H1 (cell line): ENCODE measurements at regions not wholly inside any gene's neighbourhood (a gene's known extent, or its start where the extent isn't known, plus 50 kb on each side); places are given as distances from the start of the nearest gene placed in this dataset.

ENCODE experiments used
- CTCF ChIA-PET: fragments of 300-600 bp; sonication (Branson Sonifier 250); formaldehyde crosslinking; loops from one replicate; lab custom pipeline; 2021; ENCODE audit not compliant: partially characterized antibody; lab: Charles Lee
- POLR2A ChIA-PET: fragments of 300-600 bp; sonication (Branson Sonifier 250); formaldehyde crosslinking; loops from one replicate; lab custom pipeline; 2021; ENCODE audit warnings: inconsistent platforms; ENCODE audit not compliant: partially characterized antibody; lab: Charles Lee
- DNase-seq, 2 experiments: peaks; one replicate each; pipeline versions ENCODE4 v3.0.0 to v3.0.0-alpha.2; 2010 to 2022; ENCODE audit warnings: low spot score in 2 of 2, low read depth in 1 of 2, mixed read lengths in 1 of 2
- FAIRE-seq: peaks from 2 replicates; lab custom pipeline; 2011; peaks lifted over from hg19 to GRCh38; lab: Jason Lieb, UNC
- H2AFZ ChIP-seq: 2 replicates; pipeline ENCODE4 v1.8.1; 2012; ENCODE audit warnings: low read length, inconsistent platforms
- H2AK5ac ChIP-seq: 2 replicates; pipeline ENCODE4 v1.6.1; 2013; ENCODE audit warnings: low read depth, low read length
- H2BK120ac ChIP-seq: replicated peaks from 2 replicates; pipeline ENCODE3; 2013; ENCODE audit warnings: low read depth, low read length, inconsistent platforms
- H2BK12ac ChIP-seq: 2 replicates; pipeline ENCODE4 v1.6.1; 2013; ENCODE audit warnings: low read depth, low read length
- H2BK15ac ChIP-seq: 2 replicates; pipeline ENCODE4 v1.6.1; 2013; ENCODE audit warnings: low read length
- H2BK20ac ChIP-seq: 2 replicates; pipeline ENCODE4 v1.6.1; 2013; ENCODE audit warnings: low read length
- H2BK5ac ChIP-seq: 2 replicates; pipeline ENCODE4 v1.6.1; 2013; ENCODE audit warnings: low read depth, low read length
- H3K14ac ChIP-seq: 2 replicates; pipeline ENCODE4 v1.6.1; 2013; ENCODE audit warnings: inconsistent platforms; ENCODE audit not compliant: insufficient read length
- H3K18ac ChIP-seq: 2 replicates; pipeline ENCODE4 v1.6.1; 2013; ENCODE audit warnings: low read length; ENCODE audit errors: extremely low read depth
- H3K23ac ChIP-seq: 2 replicates; pipeline ENCODE4 v1.6.1; 2013; ENCODE audit warnings: inconsistent platforms; ENCODE audit not compliant: insufficient read length
- H3K23me2 ChIP-seq: 2 replicates; pipeline ENCODE4 v1.6.1; 2013; ENCODE audit warnings: low read depth, low read length
- H3K27ac ChIP-seq: 2 replicates; pipeline ENCODE4 v1.6.1; 2011; ENCODE audit warnings: low read depth, low read length, inconsistent platforms
- H3K27me3 ChIP-seq, 4 experiments: replicated peaks in 1 of 4; 1 replicate in 1 of 4; 2 replicates in 3 of 4; pipeline versions ENCODE4 v1.6.1 to v1.8.1; 2011 to 2013; ENCODE audit warnings: low read length in 3 of 4, mild to moderate bottlenecking in 3 of 4, inconsistent platforms in 2 of 4, mixed read lengths in 2 of 4, moderate library complexity in 1 of 4; ENCODE audit not compliant: control insufficient read depth in 3 of 4, insufficient read depth in 3 of 4; ENCODE audit errors: extremely low read depth in 1 of 4
- H3K36me3 ChIP-seq, 4 experiments: 2 replicates each; pipeline versions ENCODE4 v1.6.1 to v1.8.1; 2011 to 2013; ENCODE audit warnings: mild to moderate bottlenecking in 4 of 4, low read length in 3 of 4, moderate library complexity in 2 of 4, control low read depth in 1 of 4, inconsistent platforms in 1 of 4; ENCODE audit not compliant: insufficient read depth in 4 of 4, control insufficient read depth in 2 of 4
- H3K4ac ChIP-seq: replicated peaks from 2 replicates; pipeline ENCODE3; 2013; ENCODE audit warnings: low read length, low read depth, mixed read lengths, inconsistent platforms; ENCODE audit not compliant: insufficient read length
- H3K4me1 ChIP-seq, 4 experiments: replicated peaks in 1 of 4; 1 replicate in 1 of 4; 2 replicates in 3 of 4; pipeline versions ENCODE4 v1.6.1 to v1.8.1; 2011 to 2013; ENCODE audit warnings: low read length in 3 of 4, inconsistent platforms in 2 of 4, mixed read lengths in 1 of 4; ENCODE audit not compliant: insufficient read depth in 4 of 4, control insufficient read depth in 3 of 4
- H3K4me2 ChIP-seq, 2 experiments: 2 replicates each; pipeline versions ENCODE4 v1.6.1 to v1.8.1; 2011 to 2013; ENCODE audit warnings: low read depth in 2 of 2, low read length in 2 of 2, control low read depth in 1 of 2, inconsistent platforms in 1 of 2, mild to moderate bottlenecking in 1 of 2; ENCODE audit not compliant: insufficient read depth in 1 of 2
- H3K4me3 ChIP-seq, 4 experiments: fragments of 200-600, 300-600 bp in 1 of 4; sonication (generic), shearing (Covaris generic), sonication (Bioruptor Twin) in 1 of 4; 2 replicates each; pipeline versions ENCODE4 v1.5.1 to v1.8.1; 2011 to 2016; ENCODE audit warnings: low read length in 4 of 4, low read depth in 3 of 4, control low read depth in 2 of 4, inconsistent platforms in 2 of 4, mild to moderate bottlenecking in 2 of 4, mixed read lengths in 1 of 4, moderate library complexity in 1 of 4; ENCODE audit not compliant: insufficient read depth in 2 of 4; ENCODE audit errors: extremely low read depth in 1 of 4
- H3K56ac ChIP-seq: replicated peaks from 2 replicates; pipeline ENCODE3; 2013; ENCODE audit warnings: low read depth, mild to moderate bottlenecking, mixed read lengths, low read length, inconsistent platforms; ENCODE audit not compliant: insufficient read length
- H3K79me1 ChIP-seq: 2 replicates; pipeline ENCODE4 v1.6.1; 2013; ENCODE audit warnings: low read depth, low read length, control low read depth
- H3K79me2 ChIP-seq, 2 experiments: 2 replicates each; pipeline versions ENCODE4 v1.6.1 to v1.8.1; 2012 to 2013; ENCODE audit warnings: low read length in 2 of 2, mild to moderate bottlenecking in 2 of 2, inconsistent platforms in 1 of 2; ENCODE audit not compliant: insufficient read depth in 2 of 2, control insufficient read depth in 1 of 2
- H3K9ac ChIP-seq, 4 experiments: replicated peaks in 1 of 4; 1 replicate in 1 of 4; 2 replicates in 3 of 4; pipeline versions ENCODE4 v1.6.1 to v1.8.1; 2011 to 2013; ENCODE audit warnings: low read depth in 3 of 4, low read length in 3 of 4, control low read depth in 2 of 4, mild to moderate bottlenecking in 2 of 4, moderate library complexity in 2 of 4, inconsistent platforms in 1 of 4; ENCODE audit errors: extremely low read depth in 1 of 4
- H3K9me3 ChIP-seq, 2 experiments: 2 replicates each; pipeline versions ENCODE4 v1.6.1 to v1.8.1; 2012 to 2013; ENCODE audit warnings: mild to moderate bottlenecking in 2 of 2, moderate library complexity in 2 of 2, control low read depth in 1 of 2, inconsistent platforms in 1 of 2, low read depth in 1 of 2, low read length in 1 of 2, mixed read lengths in 1 of 2; ENCODE audit not compliant: insufficient read depth in 2 of 2
- H4K20me1 ChIP-seq, 2 experiments: replicated peaks in 1 of 2; 2 replicates each; pipeline versions ENCODE3 to v1.8.1; 2011 to 2013; ENCODE audit warnings: inconsistent platforms in 2 of 2, low read length in 2 of 2, mild to moderate bottlenecking in 1 of 2; ENCODE audit not compliant: insufficient read depth in 2 of 2, control insufficient read depth in 1 of 2
- H4K5ac ChIP-seq: 2 replicates; pipeline ENCODE4 v1.6.1; 2013; ENCODE audit warnings: low read length, low read depth, mixed read lengths, inconsistent platforms; ENCODE audit not compliant: insufficient read length
- H4K8ac ChIP-seq: 2 replicates; pipeline ENCODE4 v1.8.0; 2013; ENCODE audit warnings: mild to moderate bottlenecking, moderate library complexity, low read length, inconsistent platforms; ENCODE audit not compliant: insufficient read depth; ENCODE audit errors: extremely low read depth
- H4K91ac ChIP-seq: replicated peaks from 2 replicates; pipeline ENCODE3; 2013; ENCODE audit warnings: low read length, mixed read lengths, inconsistent platforms; ENCODE audit not compliant: insufficient read length
- BRCA1 ChIP-seq: IDR thresholded peaks from 2 replicates; pipeline ENCODE4 v1.6.1; 2012; ENCODE audit warnings: low read depth, low read length, improper control_type of control experiment
- CBX5 ChIP-seq: fragments of 300-800, 300-1000 bp; sonication (generic); IDR thresholded peaks from 2 replicates; pipeline ENCODE4 v1.7.1; 2016; ENCODE audit warnings: antibody characterized with exemption, low read length, low read depth
- CBX8 ChIP-seq: fragments of 300-800, 300-1000 bp; sonication (generic); IDR thresholded peaks from 2 replicates; pipeline ENCODE4 v1.7.1; 2016; ENCODE audit warnings: low read depth, low read length, borderline replicate concordance
- CTBP2 ChIP-seq: IDR thresholded peaks from 2 replicates; pipeline ENCODE4 v1.7.0; 2011; ENCODE audit warnings: borderline replicate concordance, mild to moderate bottlenecking, moderate library complexity, mixed read lengths, low read length; ENCODE audit not compliant: insufficient read depth, insufficient read length
- FOSL1 ChIP-seq: IDR thresholded peaks from 2 replicates; pipeline ENCODE4 v1.6.1; 2011; ENCODE audit warnings: mild to moderate bottlenecking, low read depth, low read length, moderate library complexity; ENCODE audit not compliant: insufficient read depth
- RBBP5 ChIP-seq: IDR thresholded peaks from 2 replicates; pipeline ENCODE4 v1.7.1; 2012; ENCODE audit warnings: low read depth, mild to moderate bottlenecking, inconsistent platforms, low read length, moderate library complexity, borderline replicate concordance
- RFX5 ChIP-seq: IDR thresholded peaks from 2 replicates; pipeline ENCODE4 v1.6.1; 2011; ENCODE audit warnings: low read depth, low read length, improper control_type of control experiment, borderline replicate concordance
- SAP30 ChIP-seq: fragments of 300-600 bp; sonication (generic); IDR thresholded peaks from 2 replicates; pipeline ENCODE4 v1.7.1; 2012; ENCODE audit warnings: low read length, moderate library complexity, mild to moderate bottlenecking, inconsistent platforms; ENCODE audit not compliant: insufficient read depth, insufficient replicate concordance
- SUZ12 ChIP-seq: fragments of 200-600 bp; sonication (generic); IDR thresholded peaks from 2 replicates; pipeline ENCODE4 v1.6.1; 2012; ENCODE audit warnings: mild to moderate bottlenecking, inconsistent platforms, low read length, moderate library complexity, mixed read lengths
- TAF1 ChIP-seq: IDR thresholded peaks from 2 replicates; pipeline ENCODE4 v1.6.1; 2011; ENCODE audit warnings: mild to moderate bottlenecking, low read depth, low read length
- TAF7 ChIP-seq: optimal IDR thresholded peaks from 2 replicates; pipeline ENCODE3; 2011; ENCODE audit warnings: low read depth, mild to moderate bottlenecking, inconsistent platforms, low read length, moderate library complexity, borderline replicate concordance
- ZNF274 ChIP-seq: IDR thresholded peaks from 2 replicates; pipeline ENCODE4 v1.7.0; 2012; ENCODE audit warnings: low read length, borderline replicate concordance; ENCODE audit errors: extremely low read depth
- WGBS, 2 experiments: shearing (Covaris generic) in 1 of 2; methylation state at CpG; one replicate each; pipeline versions ENCODE4 v1.1.6 to v1.1.7; 2013 to 2015; ENCODE audit warnings: low lambda C conversion rate in 2 of 2, mixed read lengths in 2 of 2, inconsistent platforms in 1 of 2, low coverage in 1 of 2, missing lambda C conversion rate in 1 of 2; ENCODE audit not compliant: insufficient replicate concordance in 2 of 2, insufficient coverage in 1 of 2, insufficient read length in 1 of 2; ENCODE audit errors: extremely low coverage in 1 of 2, missing lambda C conversion rate in 1 of 2; 5-methylcytosine and 5-hydroxymethylcytosine counted together
- TF ChIP-seq, protein P1 (sequence below): IDR thresholded peaks from 2 replicates; pipeline ENCODE4 v1.6.1; 2012; ENCODE audit warnings: inconsistent platforms

DNA sequence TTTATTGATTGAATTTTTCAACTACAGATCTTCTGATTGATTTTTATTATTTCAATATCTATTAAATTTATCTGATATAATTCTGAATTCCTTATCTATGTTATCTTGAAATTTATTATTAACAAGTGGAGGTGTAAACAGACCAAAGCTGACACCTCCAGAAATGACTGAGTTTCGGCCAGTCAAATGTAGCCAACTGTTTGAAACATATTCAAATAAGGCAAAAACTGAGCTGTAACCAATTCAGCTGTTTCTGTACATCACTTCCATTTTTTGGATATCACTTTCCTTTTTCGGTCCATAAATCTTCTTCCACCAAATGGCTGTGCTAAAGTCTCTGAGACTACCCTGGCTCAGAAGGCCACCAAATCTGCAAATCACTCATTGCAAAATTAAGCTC is 2127.3 kb upstream of the AGA start:
- Histone ChIP-seq H3K9ac (no peak overlapping the region), H3K79me2 (no peaks in the 10 kb centered on the region), H4K20me1 (no peaks in the 10 kb centered on the region), H3K18ac (no peak overlapping the region), H3K4me2 (no peak overlapping the region), H3K4ac (no peak overlapping the region), H2AFZ (no peak overlapping the region), H4K8ac (no peak overlapping the region), H2AK5ac (no peak overlapping the region), H3K23ac (no peak overlapping the region), H2BK15ac (no peak overlapping the region), H3K27ac (no peak overlapping the region), H3K79me1 (no peaks in the 10 kb centered on the region), H3K9me3 (peaks cover 0 to 2% of the 10 kb centered on the region in 2 experiments; a peak in 1 of 4 replicates), H3K4me1 (no peaks in the 10 kb centered on the region), H3K14ac (no peak overlapping the region), H2BK120ac (no peak overlapping the region), H3K4me3 (no peak overlapping the region), H3K56ac (no peak overlapping the region), H4K91ac (no peak overlapping the region), H4K5ac (no peak overlapping the region), H2BK20ac (no peak overlapping the region), H2BK5ac (no peak overlapping the region), H3K27me3 (no peaks in the 10 kb centered on the region), H2BK12ac (no peak overlapping the region), H3K36me3 (no peaks in the 10 kb centered on the region), H3K23me2 (no peaks in the 10 kb centered on the region)
- ChIA-PET POLR2A (no interaction called here), CTCF (interaction anchor here (1.0 kb wide), 1 partner anchor 9 kb away, joined by 3 read pairs; no protein-coding TSS in a partner anchor)
- DNase-seq, result no peak
- WGBS, 2 experiments, result 44% methylated on average over 2 of the region's 2 CpGs; no CpG with 5 or more reads in 1 of the 2 experiments
- TF ChIP-seq TAF1, result no peak
- TF ChIP-seq RBBP5, result no peak
- TF ChIP-seq, protein P1, sequence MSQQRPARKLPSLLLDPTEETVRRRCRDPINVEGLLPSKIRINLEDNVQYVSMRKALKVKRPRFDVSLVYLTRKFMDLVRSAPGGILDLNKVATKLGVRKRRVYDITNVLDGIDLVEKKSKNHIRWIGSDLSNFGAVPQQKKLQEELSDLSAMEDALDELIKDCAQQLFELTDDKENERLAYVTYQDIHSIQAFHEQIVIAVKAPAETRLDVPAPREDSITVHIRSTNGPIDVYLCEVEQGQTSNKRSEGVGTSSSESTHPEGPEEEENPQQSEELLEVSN, result no peak
- TF ChIP-seq SAP30, result no peak
- TF ChIP-seq CBX8, result no peak
- no peak for TF ChIP-seq FOSL1
- TF ChIP-seq SUZ12, result no peak
- no peak for TF ChIP-seq ZNF274
- no peak for TF ChIP-seq CTBP2
- TF ChIP-seq BRCA1, result no peak
- no peak for TF ChIP-seq TAF7
- TF ChIP-seq RFX5, result no peak
- TF ChIP-seq CBX5, result no peak
- no peak for FAIRE-seq
